GM19372 (cell line): ENCODE measurements at regions not wholly inside any gene's neighbourhood (a gene's known extent, or its start where the extent isn't known, plus 50 kb on each side); places are given as distances from the start of the nearest gene placed in this dataset.
"Not testable (repeated sequence)": the region's sequence is repeated elsewhere in the genome, so short reads cannot be mapped to it uniquely, and the experiment has no call there.

Experiments
- ATAC-seq: cut with Tn5 transposase; IDR thresholded peaks from one replicate; pipeline ENCODE4 v1.9.1; 2021; ENCODE audit warnings: mild to moderate bottlenecking, low read depth, moderate library complexity; ENCODE audit not compliant: unreplicated experiment

DNA sequence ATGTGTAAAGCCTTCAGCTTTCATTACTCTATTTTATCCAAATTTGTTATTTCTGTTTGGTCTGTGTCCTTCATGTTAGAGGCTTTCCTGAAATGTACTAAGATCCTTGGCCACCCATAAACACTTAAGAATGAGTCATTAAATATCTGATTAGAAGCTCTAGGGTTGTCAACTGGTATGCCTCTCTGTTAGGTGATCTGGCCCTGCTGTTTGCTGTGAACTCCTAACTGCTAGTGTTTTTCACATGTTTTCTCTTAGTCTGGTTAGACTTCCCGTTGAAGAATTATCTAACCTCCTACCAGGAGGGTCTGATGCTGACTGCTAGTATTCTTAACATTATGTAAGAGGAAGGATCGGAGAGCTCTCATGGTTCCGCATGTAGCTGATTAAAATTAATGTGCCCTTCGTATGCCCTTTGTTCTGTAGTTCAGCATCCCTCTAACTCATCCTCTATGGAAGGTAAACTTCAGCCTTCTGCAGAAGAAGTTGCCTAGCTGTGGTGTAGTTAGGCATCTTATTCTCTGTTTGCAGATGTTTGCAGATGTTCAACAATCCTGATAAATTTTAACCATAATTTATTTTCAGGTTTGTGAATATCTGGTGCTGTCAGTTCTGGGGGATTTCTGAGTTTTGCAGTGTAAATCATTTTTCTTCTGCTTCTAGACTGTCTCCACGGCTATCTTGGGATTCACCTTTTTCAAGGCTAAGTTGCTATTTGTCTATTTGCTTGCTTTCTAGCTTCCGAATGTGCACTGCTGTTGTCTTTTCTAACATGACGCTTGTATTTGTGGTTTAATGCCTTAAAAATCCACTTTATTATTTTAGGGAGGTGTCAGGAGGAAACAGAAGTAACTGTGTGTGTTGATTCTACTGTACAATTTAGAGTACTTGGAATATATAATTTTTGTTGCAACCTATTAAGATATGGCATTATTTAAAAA is 207.2 kb upstream of the SPRY2 start:
- no peak for ATAC-seq

DNA sequence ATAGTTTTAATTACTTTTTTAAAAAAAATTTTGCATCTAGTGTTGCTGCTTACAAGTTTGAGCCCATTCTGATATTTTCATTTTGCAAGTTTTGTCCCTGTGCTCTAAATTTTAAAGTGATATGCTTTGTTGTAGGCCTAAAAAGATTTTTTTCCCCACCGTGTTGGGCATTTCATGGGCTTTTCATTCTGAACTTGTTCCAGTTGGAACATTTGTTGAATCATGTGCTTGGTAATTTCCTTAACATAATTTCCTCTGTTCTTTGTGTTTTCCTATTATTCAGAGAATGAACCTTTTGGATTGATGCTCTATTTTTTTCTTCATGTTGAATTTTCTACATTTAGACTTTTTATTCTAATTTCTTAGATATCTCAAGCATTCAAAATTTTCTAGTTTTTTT is 206.4 kb upstream of the SPRY2 start:
- no peak for ATAC-seq

GRCh38 chr13:80533175-80533574 is 192.2 kb upstream of the SPRY2 start:
- no peak for ATAC-seq

GRCh38 chr13:80530902-80531301 is 190.0 kb upstream of the SPRY2 start:
- no peak for ATAC-seq

GRCh38 chr13:80530191-80530590 is 189.3 kb upstream of the SPRY2 start:
- ATAC-seq = no peak

DNA sequence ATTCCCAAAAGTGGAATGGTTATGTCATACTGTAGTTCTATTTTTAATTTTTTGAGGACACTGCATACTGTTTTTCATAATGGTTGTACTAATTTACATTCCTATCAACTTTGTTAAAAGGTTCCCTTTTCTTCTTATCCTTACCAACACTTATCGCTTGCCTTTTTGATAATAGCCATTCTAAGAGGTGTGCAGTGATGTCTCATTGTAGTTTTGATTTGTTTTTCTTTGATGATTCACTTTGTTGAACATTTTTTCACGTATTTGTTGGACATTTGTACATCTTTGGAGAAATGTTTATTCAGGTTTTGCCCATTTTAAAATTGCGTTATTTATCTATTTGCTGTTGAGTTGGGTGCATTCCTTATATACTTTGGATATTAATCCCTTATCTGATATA is 188.8 kb upstream of the SPRY2 start:
- no peak for ATAC-seq

DNA sequence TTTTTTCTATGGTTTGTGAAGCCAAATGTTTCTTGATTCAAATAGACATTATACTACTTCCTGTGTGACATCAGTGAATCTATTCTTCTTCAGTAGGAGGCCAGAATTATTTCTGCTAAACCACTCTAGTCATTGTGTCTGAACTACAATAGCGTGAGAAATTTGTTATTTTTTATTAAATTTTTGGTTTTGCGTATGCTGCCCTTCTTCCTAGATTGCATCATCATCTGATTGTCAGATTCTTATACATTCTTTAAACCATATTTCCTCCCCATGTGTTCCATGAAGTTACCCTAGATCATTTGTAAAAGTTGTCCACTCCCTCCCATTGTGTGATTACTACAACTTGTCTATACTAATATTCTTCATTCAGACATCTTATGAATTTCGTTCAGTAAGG is 187.8 kb upstream of the SPRY2 start:
- ATAC-seq = no peak

GRCh38 chr13:80527400-80527799 is 186.5 kb upstream of the SPRY2 start:
- no peak for ATAC-seq

DNA sequence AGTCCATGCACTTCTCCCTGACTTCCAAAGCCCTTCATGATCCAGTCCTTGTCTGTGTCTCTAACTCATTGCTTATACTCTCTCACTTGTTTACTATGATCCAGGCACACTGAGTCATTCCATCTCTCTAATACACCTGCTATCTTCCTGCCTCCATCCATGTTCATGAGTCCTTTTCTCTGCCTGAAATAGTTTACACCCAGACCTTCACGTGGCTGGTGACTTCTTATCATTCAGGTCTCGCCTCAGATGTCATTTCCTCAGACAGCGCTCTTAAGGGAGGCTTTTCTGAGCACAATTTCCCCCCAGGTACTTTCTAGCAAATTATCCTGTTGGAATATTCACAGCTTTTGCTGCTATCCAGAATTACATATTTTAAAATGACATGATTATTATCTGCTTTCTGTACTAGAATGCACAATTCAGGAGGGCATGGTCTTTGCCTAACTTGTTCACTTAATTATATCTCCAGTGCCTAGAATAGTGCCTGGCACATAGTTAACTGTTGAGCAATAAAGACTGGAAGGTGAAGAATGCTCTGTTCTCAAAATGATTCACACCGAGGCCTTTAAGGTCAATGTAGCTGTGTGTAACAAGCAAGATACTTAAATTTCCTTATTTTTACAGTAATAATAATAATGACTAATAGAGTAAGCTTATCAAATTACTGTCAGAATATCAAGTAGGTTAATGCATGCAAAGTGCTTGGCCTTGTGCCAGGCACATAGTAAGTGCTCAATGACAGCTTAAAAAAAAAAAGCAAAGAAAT is 183.7 kb upstream of the SPRY2 start:
- ATAC-seq = no peak

GRCh38 chr13:80523134-80523533 is 182.2 kb upstream of the SPRY2 start:
- no peak for ATAC-seq

GRCh38 chr13:80522463-80522862 is 181.5 kb upstream of the SPRY2 start:
- ATAC-seq = not testable (repeated sequence)

GRCh38 chr13:80516818-80517348 is 176.0 kb upstream of the SPRY2 start:
- ATAC-seq = no peak

- no peak for ATAC-seq
Observed at GRCh38 chr13:80515296-80515695, 174.4 kb upstream of the SPRY2 start.

DNA sequence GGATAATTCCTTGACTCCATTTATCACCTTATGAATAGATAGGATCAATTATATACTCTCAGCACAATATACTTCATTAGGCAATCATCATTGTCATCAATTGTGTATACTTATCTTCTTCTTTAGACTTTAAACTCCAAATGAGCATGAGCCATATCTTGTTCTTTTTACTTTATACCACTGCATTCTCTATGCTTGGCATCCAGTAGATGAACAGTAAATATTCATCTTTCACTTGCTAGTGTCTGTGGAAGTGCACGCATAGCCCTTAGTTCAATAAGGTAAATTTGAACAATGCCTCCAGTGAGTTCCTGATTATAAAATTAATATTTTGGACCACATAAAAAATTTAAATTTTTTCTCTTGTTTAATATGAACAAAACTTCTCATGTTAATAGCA is 172.3 kb upstream of the SPRY2 start:
- no peak for ATAC-seq

DNA sequence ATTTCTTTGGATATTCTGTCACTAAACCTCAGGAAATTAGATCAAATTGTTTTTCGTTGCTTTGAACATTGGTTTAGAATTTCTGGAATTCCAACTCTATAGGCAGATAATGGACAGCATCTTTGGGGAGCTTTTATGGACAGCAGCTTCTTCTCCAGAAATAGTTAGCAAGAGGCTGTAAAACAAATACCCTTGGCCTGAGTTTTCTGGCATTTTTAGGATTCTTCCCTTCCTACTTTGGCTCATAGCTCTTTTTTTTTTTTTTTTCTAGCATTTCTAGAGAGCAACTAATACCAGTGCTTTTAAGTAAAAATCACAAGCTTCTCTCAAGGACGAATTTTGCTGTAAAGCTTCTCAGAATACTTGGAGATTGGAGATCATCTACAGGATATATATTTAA is 169.8 kb upstream of the SPRY2 start:
- ATAC-seq = no peak

DNA sequence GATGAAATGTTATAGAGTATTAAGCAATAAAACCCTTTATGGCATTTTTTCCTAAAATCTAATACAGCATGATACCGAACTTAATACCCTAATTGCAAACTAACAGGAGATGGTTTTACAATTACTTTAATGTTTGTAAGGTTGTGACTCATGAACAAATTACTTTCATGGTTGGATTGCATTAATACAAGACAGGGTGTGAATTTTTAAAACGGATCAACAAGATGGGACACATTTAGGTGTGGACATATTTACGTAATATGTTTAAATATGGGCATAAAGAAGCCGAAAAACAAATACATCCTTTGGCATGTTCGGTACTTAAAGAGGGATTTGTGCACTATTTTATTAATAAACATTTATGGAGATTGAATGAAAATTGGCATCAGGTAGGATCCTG is 168.3 kb upstream of the SPRY2 start:
- no peak for ATAC-seq

GRCh38 chr13:80508031-80508430 is 167.1 kb upstream of the SPRY2 start:
- ATAC-seq = no peak

DNA sequence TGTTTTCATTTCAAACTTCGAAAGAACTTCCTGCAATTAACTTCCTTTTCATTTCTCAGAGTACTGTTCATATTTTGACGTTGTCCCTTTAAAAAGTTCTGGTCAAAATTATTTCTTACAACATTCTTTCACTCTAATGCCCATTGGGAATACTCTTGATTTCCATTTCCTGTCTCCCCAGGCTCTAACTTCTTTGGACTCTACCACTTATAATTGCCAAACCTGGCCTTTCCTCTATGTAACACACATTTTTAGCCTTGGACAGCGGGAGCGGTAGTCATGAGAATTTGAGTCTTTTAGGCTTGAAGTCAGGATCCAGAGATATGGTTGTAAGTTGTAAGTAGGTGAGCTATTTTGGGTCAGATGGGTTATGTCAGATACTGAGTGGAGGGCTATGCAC is 163.5 kb upstream of the SPRY2 start:
- ATAC-seq = no peak

DNA sequence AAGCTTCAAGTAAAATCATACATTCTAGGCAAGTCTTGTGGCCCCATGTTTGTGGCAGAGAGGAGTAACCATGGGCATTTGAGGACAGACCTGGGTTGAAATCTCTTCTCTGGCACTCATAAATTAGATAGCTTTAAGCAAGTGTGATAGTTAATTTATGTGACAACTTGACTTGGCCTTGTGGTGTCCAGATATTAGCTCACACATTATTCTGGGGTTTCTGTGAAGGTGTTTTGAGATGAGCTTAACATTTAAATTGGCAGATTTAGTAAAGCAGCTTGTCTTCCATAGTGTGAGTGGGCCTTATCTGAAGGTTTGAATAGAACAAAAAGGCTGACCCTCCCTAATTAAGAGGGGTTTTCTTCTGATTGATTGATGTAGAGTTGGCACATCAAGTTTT is 161.4 kb upstream of the SPRY2 start:
- no peak for ATAC-seq

DNA sequence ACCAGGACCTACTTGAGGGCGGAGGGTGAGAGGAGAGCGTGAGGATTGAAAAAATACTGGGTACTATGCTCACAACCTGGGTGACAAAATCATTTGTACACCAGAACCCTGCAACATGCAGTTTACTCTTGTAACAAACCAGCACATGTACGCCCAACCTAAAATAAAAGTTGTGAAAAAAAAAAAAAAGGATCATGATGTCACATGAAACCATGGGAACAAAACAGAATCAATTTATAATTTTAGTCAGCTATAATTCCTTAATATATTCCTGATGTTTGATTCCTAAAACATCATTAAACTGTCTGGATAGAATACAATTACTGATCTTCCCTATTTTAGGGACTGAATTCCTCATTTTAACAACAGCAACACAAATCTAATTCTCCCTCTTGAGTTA is 160.6 kb upstream of the SPRY2 start:
- no peak for ATAC-seq

DNA sequence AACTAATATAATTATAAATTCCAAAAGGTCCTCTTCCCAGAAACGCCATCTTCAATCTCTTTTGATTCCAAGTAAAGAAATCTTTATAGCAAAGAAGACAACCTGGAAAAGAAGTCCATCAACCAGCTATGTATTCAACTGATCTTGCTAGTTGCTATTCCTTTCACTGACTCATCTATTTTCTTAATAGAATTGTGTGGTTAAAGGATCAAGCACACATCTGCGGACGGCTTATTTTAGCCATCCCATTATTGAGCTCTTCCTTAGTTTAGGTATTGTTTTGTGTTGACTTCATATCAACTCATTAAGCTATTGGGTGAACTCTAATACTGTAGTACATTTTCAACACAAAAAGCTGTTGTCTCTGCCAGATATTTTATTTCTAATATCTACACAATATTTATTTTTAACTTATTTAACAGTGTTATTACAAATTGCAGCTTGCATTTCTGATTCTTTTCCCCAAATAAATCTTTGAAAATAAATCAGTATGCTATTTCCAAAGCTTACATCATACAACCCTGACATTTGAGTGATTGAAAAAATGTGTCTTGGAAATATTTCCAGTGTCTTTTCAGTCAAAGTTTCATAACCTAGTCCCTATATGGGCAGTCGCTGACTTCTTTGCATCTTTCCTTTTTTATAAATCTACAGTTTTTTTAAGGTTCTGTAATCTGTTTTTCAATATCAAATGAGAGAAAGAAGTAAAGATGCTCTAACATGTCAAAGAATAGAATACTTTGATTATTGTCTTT is 158.8 kb upstream of the SPRY2 start:
- ATAC-seq = no peak
